Brain microvascular endothelial cell (primary cell): ENCODE measurements at regions not wholly inside any gene's neighbourhood (a gene's known extent, or its start where the extent isn't known, plus 50 kb on each side); places are given as distances from the start of the nearest gene placed in this dataset.

Source experiments
- DNase-seq: peaks from one replicate; pipeline ENCODE4 v3.0.0-alpha.2; 2020
- H3K27ac ChIP-seq: fragments of 250-450 bp; sonication (Bioruptor Pico); 2 replicates; pipeline ENCODE4 v1.5.1; 2020; ENCODE audit warnings: mild to moderate bottlenecking, moderate library complexity
- H3K27me3 ChIP-seq: fragments of 250-450 bp; sonication (Bioruptor Pico); replicated peaks from 2 replicates; pipeline ENCODE4 v1.5.1; 2020; ENCODE audit warnings: mild to moderate bottlenecking
- H3K36me3 ChIP-seq: fragments of 250-450 bp; sonication (Bioruptor Pico); replicated peaks from 2 replicates; pipeline ENCODE4 v1.5.1; 2020; ENCODE audit warnings: mild to moderate bottlenecking
- H3K4me3 ChIP-seq: 2 replicates; pipeline ENCODE4 v1.5.1; 2011; ENCODE audit warnings: low read depth, mild to moderate bottlenecking, control low read depth, low read length, moderate library complexity
- in situ Hi-C: cut with HindIII; loops from 2 replicates; pipeline ENCODE4 v1.10.0; 2017; ENCODE audit warnings: low sequenced_read_pairs, low pct_ligation_motif_present
- TF ChIP-seq, protein P1 (sequence below): IDR thresholded peaks from 2 replicates; pipeline ENCODE4 v1.5.1; 2011; ENCODE audit warnings: low read depth, mild to moderate bottlenecking, moderate library complexity, low read length, control low read depth, inconsistent platforms; ENCODE audit errors: missing control alignments

DNA sequence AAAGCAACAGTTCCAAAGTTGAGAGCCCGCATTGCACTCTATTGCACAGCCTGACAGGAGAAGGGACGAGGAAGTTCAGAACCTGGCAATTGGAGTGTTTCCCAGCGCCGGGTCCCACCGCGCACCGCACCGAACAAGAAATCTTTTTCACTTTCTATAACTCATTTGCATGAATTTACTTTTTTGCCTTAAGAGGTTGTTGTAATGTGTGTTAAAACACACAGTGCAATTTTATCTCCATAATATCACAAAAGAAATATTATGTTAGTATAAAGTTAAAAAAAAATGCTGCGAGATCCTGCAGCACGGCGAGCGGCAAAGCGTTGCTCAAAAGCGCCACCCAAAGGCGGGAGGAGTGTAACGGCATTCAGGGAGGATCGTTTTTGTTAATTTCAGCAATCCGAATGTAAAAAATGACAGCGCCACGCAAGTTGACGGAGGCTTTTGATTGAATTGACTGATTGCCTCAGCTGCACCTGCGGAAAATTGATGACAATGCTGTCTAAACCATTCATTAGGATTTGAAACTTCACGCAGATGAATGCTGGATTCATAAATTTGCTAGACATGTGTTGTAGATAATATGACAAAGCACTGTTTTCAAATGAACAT, 303.6 kb upstream of the ZNF507 start:
- Histone ChIP-seq H3K4me3 (no peak overlapping the region), H3K27ac (no peak overlapping the region), H3K36me3 (no peaks in the 10 kb centered on the region), H3K27me3 (no peaks in the 10 kb centered on the region)
- peak; percentile 10 for DNase-seq
- TF ChIP-seq, protein P1, sequence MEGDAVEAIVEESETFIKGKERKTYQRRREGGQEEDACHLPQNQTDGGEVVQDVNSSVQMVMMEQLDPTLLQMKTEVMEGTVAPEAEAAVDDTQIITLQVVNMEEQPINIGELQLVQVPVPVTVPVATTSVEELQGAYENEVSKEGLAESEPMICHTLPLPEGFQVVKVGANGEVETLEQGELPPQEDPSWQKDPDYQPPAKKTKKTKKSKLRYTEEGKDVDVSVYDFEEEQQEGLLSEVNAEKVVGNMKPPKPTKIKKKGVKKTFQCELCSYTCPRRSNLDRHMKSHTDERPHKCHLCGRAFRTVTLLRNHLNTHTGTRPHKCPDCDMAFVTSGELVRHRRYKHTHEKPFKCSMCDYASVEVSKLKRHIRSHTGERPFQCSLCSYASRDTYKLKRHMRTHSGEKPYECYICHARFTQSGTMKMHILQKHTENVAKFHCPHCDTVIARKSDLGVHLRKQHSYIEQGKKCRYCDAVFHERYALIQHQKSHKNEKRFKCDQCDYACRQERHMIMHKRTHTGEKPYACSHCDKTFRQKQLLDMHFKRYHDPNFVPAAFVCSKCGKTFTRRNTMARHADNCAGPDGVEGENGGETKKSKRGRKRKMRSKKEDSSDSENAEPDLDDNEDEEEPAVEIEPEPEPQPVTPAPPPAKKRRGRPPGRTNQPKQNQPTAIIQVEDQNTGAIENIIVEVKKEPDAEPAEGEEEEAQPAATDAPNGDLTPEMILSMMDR, result peak; percentile 58
- in situ Hi-C loops, result no loop called here

GRCh38 chr19:32047788-32048187, 297.6 kb upstream of the ZNF507 start:
- DNase-seq, result no peak
- in situ Hi-C loops, result no loop called here
- Histone ChIP-seq H3K27me3 (no peaks in the 10 kb centered on the region), H3K27ac (no peak overlapping the region), H3K36me3 (no peaks in the 10 kb centered on the region), H3K4me3 (no peak overlapping the region)
- TF ChIP-seq, protein P1, result no peak

- no peak overlapping the region for H3K4me3 ChIP-seq
- TF ChIP-seq, protein P1, result no peak
- in situ Hi-C loops, result no loop called here
- H3K27me3 ChIP-seq, result no peaks in the 10 kb centered on the region
- no peak for DNase-seq
- H3K27ac ChIP-seq, result no peak overlapping the region
- H3K36me3 ChIP-seq, result no peaks in the 10 kb centered on the region
Measured at GRCh38 chr19:32053376-32053775, 292.0 kb upstream of the ZNF507 start.

DNA sequence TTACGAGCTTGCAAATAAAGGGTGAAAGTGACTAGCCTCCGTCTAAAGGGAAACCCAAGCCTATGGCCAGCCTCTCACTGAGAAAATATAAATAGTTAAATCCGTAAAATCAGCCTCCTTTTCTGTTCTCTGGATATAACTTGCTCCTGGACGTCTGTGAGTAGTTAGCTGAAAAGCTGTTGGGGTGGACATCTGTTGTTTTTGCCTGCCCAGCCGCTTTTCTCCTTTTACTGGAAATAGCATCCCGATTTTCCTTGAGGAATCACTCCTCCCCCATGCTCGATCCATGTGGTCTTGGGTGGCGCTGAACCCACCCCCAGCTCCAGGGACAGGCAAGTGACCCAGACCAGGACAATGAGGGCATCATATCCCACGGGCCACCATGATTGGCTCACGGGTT, 291.5 kb upstream of the ZNF507 start:
- TF ChIP-seq, protein P1, result no peak
- in situ Hi-C loops, result no loop called here

GRCh38 chr19:32058131-32058530, 287.3 kb upstream of the ZNF507 start:
- in situ Hi-C loops, result no loop called here
- Histone ChIP-seq H3K36me3 (no peaks in the 10 kb centered on the region), H3K27me3 (no peaks in the 10 kb centered on the region), H3K27ac (no peak overlapping the region), H3K4me3 (no peak overlapping the region)
- no peak for DNase-seq
- TF ChIP-seq, protein P1, result no peak

More for the DNA sequence above, 291.5 kb upstream of the ZNF507 start:
- Histone ChIP-seq H3K27me3 (no peaks in the 10 kb centered on the region), H3K4me3 (no peak overlapping the region), H3K36me3 (no peaks in the 10 kb centered on the region), H3K27ac (no peak overlapping the region)
- DNase-seq, result no peak

GRCh38 chr19:32061315-32061714, 284.1 kb upstream of the ZNF507 start:
- in situ Hi-C loops, result no loop called here
- H3K36me3 ChIP-seq, result no peaks in the 10 kb centered on the region
- TF ChIP-seq, protein P1, result no peak
- H3K27ac ChIP-seq, result no peak overlapping the region
- DNase-seq, result no peak
- H3K27me3 ChIP-seq, result no peaks in the 10 kb centered on the region
- no peak overlapping the region for H3K4me3 ChIP-seq
